Fibroblast of pulmonary artery (primary cell): ENCODE measurements at regions not wholly inside any gene's neighbourhood (a gene's known extent, or its start where the extent isn't known, plus 50 kb on each side); places are given as distances from the start of the nearest gene placed in this dataset.

ENCODE experiments used
- DNase-seq: peaks from one replicate; pipeline ENCODE4 v3.0.0-alpha.2; 2010; ENCODE audit warnings: low read depth
- H3K4me3 ChIP-seq: replicated peaks from 2 replicates; pipeline ENCODE4 v1.5.1; 2011; ENCODE audit warnings: low read depth, mild to moderate bottlenecking, control low read depth, low read length, moderate library complexity
- CTCF ChIP-seq: IDR thresholded peaks from 2 replicates; pipeline ENCODE4 v1.5.1; 2011; ENCODE audit warnings: mild to moderate bottlenecking, control low read depth, low read length, inconsistent platforms; ENCODE audit errors: missing control alignments

GRCh38 chr17:36825951-36826350 is 111.3 kb upstream of the LHX1 start:
- no peak for DNase-seq
- H3K4me3 ChIP-seq, result no peak overlapping the region
- no peak for TF ChIP-seq CTCF

GRCh38 chr17:36827081-36827480 is 110.2 kb upstream of the LHX1 start:
- no peak overlapping the region for H3K4me3 ChIP-seq
- TF ChIP-seq CTCF, result no peak
- no peak for DNase-seq

DNA sequence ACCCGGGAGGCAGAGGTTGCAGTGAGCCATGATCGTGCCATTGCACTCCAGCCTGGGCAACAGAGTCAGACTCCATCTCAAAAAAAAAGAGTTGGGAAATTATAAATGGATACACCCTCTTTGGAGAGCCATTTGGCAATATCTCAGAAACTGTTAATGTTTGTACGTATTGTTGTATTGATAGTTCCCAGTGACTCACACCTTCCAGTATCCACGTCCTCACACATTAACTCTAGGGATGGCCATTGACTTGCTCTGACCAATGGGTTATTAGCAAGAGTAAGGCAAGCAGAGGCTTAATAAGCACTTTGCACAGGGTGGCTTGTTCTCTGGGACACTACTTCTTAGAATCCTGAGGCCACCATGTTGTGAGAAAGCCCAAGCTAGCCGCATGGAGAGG is 107.6 kb upstream of the LHX1 start:
- no peak for TF ChIP-seq CTCF
- no peak for DNase-seq
- no peak overlapping the region for H3K4me3 ChIP-seq

DNA sequence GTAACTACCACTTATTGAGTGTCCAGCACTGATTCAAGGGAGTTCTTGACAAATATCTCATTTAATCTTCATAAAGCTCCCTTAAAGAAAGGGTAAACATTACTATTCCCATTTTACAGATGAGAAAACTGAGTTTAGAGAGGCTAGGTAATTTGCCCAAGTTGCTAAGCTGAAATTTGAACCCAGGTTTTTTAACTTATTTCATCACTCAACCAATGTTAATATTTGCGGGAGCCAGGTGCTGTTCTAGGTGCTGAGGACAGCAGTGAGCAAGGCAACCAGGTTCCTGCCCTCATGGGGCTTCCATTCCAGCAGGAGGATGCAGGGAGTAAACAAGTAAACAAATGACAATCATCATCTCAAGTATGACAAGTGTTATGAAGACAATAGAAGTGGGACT is 104.0 kb upstream of the LHX1 start:
- TF ChIP-seq CTCF, result no peak
- H3K4me3 ChIP-seq, result no peak overlapping the region
- no peak for DNase-seq

DNA sequence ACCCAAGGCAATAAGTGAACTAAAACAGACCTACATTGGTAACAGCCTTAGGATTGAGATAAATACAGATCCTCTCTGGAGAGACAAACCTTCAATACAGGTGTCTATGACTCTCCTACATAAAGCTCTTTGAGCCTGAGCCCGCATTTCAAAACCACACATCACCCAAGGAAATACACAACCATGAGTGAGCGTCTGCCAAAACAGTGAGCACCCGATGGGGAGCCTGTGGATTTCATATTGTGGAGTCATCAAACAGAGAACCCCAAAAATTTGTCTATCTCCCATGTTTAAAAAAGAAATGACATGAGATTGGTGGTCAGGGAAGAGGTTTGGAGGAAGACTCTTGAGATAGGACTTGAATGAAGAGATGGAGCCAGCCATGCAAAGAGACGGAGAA is 102.2 kb upstream of the LHX1 start:
- TF ChIP-seq CTCF, result no peak

GRCh38 chr17:36837195-36837938 is 99.9 kb upstream of the LHX1 start:
- no peak overlapping the region for H3K4me3 ChIP-seq
- TF ChIP-seq CTCF, result no peak
- no peak for DNase-seq

More for the DNA sequence above, 102.2 kb upstream of the LHX1 start:
- no peak for DNase-seq
- H3K4me3 ChIP-seq, result no peak overlapping the region

DNA sequence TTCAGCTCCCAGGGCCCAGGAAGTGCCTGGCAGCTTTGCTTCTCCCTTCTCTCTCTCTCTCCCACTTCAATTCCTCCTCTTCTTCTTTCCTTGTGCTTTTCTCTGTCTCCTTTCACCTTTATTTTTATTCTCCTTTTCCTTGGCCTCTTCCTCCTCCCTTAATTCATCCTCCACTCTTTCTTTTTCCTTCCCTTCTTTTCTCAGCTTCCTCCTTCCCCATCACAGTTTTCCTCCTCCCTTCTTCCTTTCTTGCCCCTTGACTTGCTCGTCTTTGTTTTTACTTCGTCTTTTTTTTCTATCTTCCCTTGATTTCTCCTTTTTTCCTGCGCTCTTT is 99.4 kb upstream of the LHX1 start:
- no peak for TF ChIP-seq CTCF

More for the DNA sequence above, 99.4 kb upstream of the LHX1 start:
- H3K4me3 ChIP-seq, result no peak overlapping the region
- DNase-seq, result no peak
